ENCODE measurements at regions not wholly inside any gene's neighbourhood (a gene's known extent, or its start where the extent isn't known, plus 50 kb on each side); places are given as distances from the start of the nearest gene placed in this dataset.

DNA sequence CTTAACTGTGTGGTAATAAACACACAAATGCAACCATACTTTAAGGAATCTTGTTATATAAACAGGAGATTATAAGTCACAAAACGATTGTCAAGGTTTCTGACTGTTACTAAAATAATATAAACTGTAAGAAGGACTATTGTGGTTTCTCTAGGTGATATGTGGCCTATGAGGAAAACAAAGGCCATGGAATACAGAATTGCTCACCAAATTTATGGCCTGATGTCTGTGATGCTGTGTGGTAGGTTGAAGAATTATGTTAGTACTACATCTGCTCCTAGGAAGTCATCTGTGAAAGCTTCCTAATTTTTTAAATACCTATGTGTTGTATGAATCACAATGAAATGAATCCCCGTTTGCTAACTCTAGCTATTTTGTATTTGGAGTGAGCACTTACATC, 875.4 kb upstream of the MAP3K7 start:
- Histone ChIP-seq H3K27ac (ENCODE audit: low read depth, low read length) (no peak overlapping the region), H3K27me3 (ENCODE audit: control insufficient read depth in 3 of 3, insufficient read depth in 3 of 3, low read length in 3 of 3) (no peaks in the 10 kb centered on the region), H3K4me1 (ENCODE audit: control insufficient read depth in 3 of 3, insufficient read depth in 3 of 3, low read length in 3 of 3) (no peaks in the 10 kb centered on the region), H3K36me3 (ENCODE audit: control insufficient read depth in 3 of 3, insufficient read depth in 3 of 3, low read length in 3 of 3) (no peaks in the 10 kb centered on the region), H3K4me3 (ENCODE audit: low read length in 3 of 3) (no peak overlapping the region), H3K9me3 (ENCODE audit: control insufficient read depth in 3 of 3, low read length in 3 of 3) (no peaks in the 10 kb centered on the region), H3K9ac (ENCODE audit: low read depth in 1 of 3, low read length in 3 of 3) (no peak overlapping the region)

DNA sequence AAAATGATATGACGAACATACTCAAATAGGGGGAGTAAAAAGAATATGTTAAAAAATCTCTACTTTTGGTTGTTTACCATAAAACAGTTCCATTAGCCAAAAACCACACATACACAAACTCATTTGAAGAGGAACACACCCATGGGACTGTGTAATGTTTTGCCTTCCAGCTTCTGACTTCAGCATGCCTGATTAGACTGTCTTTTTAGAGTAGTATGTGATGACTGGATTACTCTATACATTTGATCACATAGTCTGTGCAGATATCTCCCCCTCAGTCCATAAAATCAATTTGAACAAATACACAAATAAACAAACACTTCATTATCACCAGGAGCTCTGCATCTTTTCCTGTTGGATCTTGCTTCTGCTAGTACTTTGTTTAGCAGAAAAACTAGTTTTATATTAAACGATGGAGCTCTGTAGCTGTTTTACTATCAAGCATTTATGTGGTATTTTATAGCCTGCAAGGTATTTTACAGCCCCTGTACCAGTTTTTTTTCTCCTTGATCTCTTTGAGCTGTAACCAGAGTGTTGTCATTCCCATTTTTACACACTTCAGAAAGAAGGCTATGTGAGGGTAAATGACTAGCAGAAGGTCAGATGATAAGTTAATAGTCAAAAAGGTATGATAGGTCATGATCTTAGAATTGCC, 866.5 kb upstream of the MAP3K7 start:
- H3K9me3 ChIP-seq (ENCODE audit: control insufficient read depth in 3 of 3, low read length in 3 of 3) = no peaks in the 10 kb centered on the region
- H3K27ac ChIP-seq (ENCODE audit: low read depth, low read length) = no peak overlapping the region

DNA sequence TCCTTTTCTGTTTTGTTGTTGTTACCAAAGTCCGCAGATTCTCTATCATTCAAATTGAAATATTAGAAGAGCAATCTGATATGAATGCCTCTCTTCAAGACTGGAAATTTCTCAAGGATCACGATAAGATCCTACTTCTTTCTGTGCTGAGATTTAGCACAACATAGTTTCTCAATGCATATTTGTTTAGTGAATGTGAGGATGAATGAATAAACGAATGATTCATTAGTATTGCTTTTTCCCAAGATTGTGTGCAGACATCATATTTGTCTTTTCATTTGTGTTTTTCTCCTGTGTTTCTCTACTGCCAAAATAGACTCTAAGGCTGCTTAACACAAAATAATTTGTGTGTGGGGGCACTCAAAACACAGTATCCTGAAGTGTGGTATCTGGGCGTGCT, 862.7 kb upstream of the MAP3K7 start:
- H3K27ac ChIP-seq (ENCODE audit: low read depth, low read length) = no peak overlapping the region

More for the DNA sequence above, 866.5 kb upstream of the MAP3K7 start:
- H3K4me1 ChIP-seq (ENCODE audit: control insufficient read depth in 3 of 3, insufficient read depth in 3 of 3, low read length in 3 of 3) = no peaks in the 10 kb centered on the region
- H3K27me3 ChIP-seq (ENCODE audit: control insufficient read depth in 3 of 3, insufficient read depth in 3 of 3, low read length in 3 of 3) = no peaks in the 10 kb centered on the region
- no peak overlapping the region for H3K9ac ChIP-seq (ENCODE audit: low read depth in 1 of 3, low read length in 3 of 3)
- no peak overlapping the region for H3K4me3 ChIP-seq (ENCODE audit: low read length in 3 of 3)
- H3K36me3 ChIP-seq (ENCODE audit: control insufficient read depth in 3 of 3, insufficient read depth in 3 of 3, low read length in 3 of 3) = no peaks in the 10 kb centered on the region

DNA sequence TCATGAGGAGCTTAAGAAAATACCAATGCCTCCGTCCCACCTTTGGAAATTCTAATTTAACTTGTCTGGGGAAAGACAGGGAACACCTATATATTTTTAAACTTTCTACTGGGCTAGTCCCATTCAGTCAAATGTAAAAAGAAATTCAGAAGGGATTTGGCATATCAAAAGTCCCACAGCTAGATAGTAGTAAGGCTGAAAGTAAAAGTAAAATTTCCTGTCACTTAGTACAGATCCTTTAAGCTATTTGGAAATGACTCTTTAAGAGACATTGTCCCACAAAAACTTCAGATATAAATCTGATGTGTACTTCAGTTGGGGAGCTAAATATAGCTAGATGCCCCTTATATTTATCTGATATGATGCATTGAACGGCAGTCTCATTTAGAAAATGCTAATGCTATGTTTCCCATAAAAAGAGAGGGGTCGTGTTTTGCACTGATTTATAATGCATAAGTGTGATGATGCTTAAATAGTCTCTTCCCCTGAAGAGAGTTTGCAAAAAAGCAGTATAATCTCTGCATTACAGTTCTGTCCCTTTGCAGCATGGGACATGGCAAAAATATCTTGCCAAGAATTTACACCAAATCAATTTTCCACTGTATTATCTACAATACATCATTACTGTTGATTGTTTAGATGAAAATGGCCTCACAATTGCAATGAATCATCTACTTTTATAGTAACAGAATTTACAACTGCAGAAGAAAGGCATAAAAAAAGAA, 860.8 kb upstream of the MAP3K7 start:
- Histone ChIP-seq H3K36me3 (ENCODE audit: control insufficient read depth in 3 of 3, insufficient read depth in 3 of 3, low read length in 3 of 3) (no peaks in the 10 kb centered on the region), H3K9me3 (ENCODE audit: control insufficient read depth in 3 of 3, low read length in 3 of 3) (no peaks in the 10 kb centered on the region), H3K9ac (ENCODE audit: low read depth in 1 of 3, low read length in 3 of 3) (no peak overlapping the region), H3K27me3 (ENCODE audit: control insufficient read depth in 3 of 3, insufficient read depth in 3 of 3, low read length in 3 of 3) (no peaks in the 10 kb centered on the region), H3K4me3 (ENCODE audit: low read length in 3 of 3) (no peak overlapping the region), H3K4me1 (ENCODE audit: control insufficient read depth in 3 of 3, insufficient read depth in 3 of 3, low read length in 3 of 3) (no peaks in the 10 kb centered on the region), H3K27ac (ENCODE audit: low read depth, low read length) (no peak overlapping the region)

More for the DNA sequence above, 862.7 kb upstream of the MAP3K7 start:
- no peaks in the 10 kb centered on the region for H3K27me3 ChIP-seq (ENCODE audit: control insufficient read depth in 3 of 3, insufficient read depth in 3 of 3, low read length in 3 of 3)
- no peaks in the 10 kb centered on the region for H3K4me1 ChIP-seq (ENCODE audit: control insufficient read depth in 3 of 3, insufficient read depth in 3 of 3, low read length in 3 of 3)
- no peaks in the 10 kb centered on the region for H3K36me3 ChIP-seq (ENCODE audit: control insufficient read depth in 3 of 3, insufficient read depth in 3 of 3, low read length in 3 of 3)
- no peak overlapping the region for H3K4me3 ChIP-seq (ENCODE audit: low read length in 3 of 3)
- no peak overlapping the region for H3K9ac ChIP-seq (ENCODE audit: low read depth in 1 of 3, low read length in 3 of 3)
- no peaks in the 10 kb centered on the region for H3K9me3 ChIP-seq (ENCODE audit: control insufficient read depth in 3 of 3, low read length in 3 of 3)

DNA sequence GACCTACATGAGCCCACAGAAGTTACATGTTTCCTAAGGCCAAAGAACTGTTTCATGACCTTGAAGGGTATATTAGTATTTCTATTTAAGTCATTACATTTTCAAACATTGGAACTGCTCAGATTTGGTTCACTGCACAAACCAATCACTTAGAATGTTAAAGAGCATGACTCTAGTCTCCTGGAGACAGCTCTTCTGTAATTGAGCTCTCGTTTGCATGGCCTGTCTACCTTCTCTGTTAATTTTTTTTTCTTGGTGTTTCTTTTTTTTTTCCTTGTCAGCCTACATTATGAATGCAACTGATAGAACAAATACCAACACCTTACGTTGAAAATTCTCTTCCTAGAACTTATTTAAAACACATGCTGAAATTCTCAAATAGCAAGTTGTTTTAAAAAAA, 860.2 kb upstream of the MAP3K7 start:
- no peaks in the 10 kb centered on the region for H3K27me3 ChIP-seq (ENCODE audit: control insufficient read depth in 3 of 3, insufficient read depth in 3 of 3, low read length in 3 of 3)
- H3K4me1 ChIP-seq (ENCODE audit: control insufficient read depth in 3 of 3, insufficient read depth in 3 of 3, low read length in 3 of 3) = no peaks in the 10 kb centered on the region
- no peak overlapping the region for H3K27ac ChIP-seq (ENCODE audit: low read depth, low read length)
- no peaks in the 10 kb centered on the region for H3K36me3 ChIP-seq (ENCODE audit: control insufficient read depth in 3 of 3, insufficient read depth in 3 of 3, low read length in 3 of 3)
- H3K4me3 ChIP-seq (ENCODE audit: low read length in 3 of 3) = no peak overlapping the region
- no peaks in the 10 kb centered on the region for H3K9me3 ChIP-seq (ENCODE audit: control insufficient read depth in 3 of 3, low read length in 3 of 3)
- H3K9ac ChIP-seq (ENCODE audit: low read depth in 1 of 3, low read length in 3 of 3) = no peak overlapping the region

DNA sequence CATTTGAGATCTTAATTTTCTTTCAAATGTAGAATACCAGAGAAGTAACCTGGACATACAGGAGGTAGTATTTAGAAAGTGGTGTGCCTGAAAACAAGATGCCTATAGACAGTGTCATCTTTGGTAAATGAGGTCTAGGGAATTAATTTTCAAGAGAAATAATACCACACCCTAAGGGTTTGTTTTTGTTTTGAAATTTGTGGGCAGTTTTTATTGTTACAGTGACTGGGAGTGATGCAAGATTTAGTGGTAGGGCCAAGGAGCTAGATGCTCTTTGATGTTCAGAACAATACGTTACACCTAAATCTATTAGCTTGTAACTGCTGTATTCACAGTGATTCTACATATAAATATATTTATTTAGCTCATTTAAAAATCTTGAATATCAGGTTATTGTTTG, 856.5 kb upstream of the MAP3K7 start:
- H3K4me3 ChIP-seq (ENCODE audit: low read length in 3 of 3) = no peak overlapping the region
- H3K27me3 ChIP-seq (ENCODE audit: control insufficient read depth in 3 of 3, insufficient read depth in 3 of 3, low read length in 3 of 3) = no peaks in the 10 kb centered on the region
- H3K36me3 ChIP-seq (ENCODE audit: control insufficient read depth in 3 of 3, insufficient read depth in 3 of 3, low read length in 3 of 3) = no peaks in the 10 kb centered on the region
- no peaks in the 10 kb centered on the region for H3K9me3 ChIP-seq (ENCODE audit: control insufficient read depth in 3 of 3, low read length in 3 of 3)
- H3K27ac ChIP-seq (ENCODE audit: low read depth, low read length) = no peak overlapping the region
- H3K4me1 ChIP-seq (ENCODE audit: control insufficient read depth in 3 of 3, insufficient read depth in 3 of 3, low read length in 3 of 3) = no peaks in the 10 kb centered on the region
- no peak overlapping the region for H3K9ac ChIP-seq (ENCODE audit: low read depth in 1 of 3, low read length in 3 of 3)

DNA sequence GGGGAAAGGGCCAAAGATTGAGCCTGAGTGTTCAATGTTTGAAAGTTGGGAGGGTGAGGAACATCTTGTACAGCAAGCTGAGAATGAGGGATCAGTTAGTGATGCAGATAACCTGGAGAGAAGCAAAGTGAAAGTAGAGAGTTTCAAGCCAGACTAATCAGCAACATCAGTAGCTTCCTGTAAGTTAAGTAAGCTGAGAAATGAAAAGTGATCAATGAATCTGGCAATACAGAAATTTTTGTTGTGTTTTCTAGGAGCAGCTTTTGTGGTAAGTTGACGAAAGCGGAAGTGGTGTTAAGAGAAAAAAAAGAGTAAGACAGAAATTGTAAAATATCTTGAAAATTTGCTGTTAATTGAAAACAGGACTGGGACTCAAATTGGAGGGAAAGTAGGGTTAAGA, 855.5 kb upstream of the MAP3K7 start:
- Histone ChIP-seq H3K36me3 (ENCODE audit: control insufficient read depth in 3 of 3, insufficient read depth in 3 of 3, low read length in 3 of 3) (no peaks in the 10 kb centered on the region), H3K27me3 (ENCODE audit: control insufficient read depth in 3 of 3, insufficient read depth in 3 of 3, low read length in 3 of 3) (no peaks in the 10 kb centered on the region), H3K9me3 (ENCODE audit: control insufficient read depth in 3 of 3, low read length in 3 of 3) (no peaks in the 10 kb centered on the region), H3K27ac (ENCODE audit: low read depth, low read length) (no peak overlapping the region), H3K4me3 (ENCODE audit: low read length in 3 of 3) (no peak overlapping the region), H3K4me1 (ENCODE audit: control insufficient read depth in 3 of 3, insufficient read depth in 3 of 3, low read length in 3 of 3) (no peaks in the 10 kb centered on the region), H3K9ac (ENCODE audit: low read depth in 1 of 3, low read length in 3 of 3) (no peak overlapping the region)

DNA sequence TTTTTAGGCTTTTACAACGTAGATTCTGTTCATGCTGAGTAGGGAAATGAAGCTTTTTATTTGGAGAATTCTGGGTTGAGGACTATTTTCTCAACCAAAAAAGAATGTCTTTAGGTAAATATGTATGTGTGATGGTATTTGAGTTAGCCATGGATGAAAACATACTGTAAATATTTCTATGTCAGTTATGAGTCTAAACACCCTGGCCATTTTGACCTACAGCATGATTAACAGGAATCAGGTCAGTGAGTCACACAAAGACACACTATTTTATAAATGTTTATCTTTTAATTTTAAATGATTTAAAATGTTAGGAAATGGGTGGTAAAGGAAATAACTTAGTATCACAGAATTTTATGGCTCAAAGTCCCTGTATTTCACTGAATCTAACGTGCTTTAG, 851.7 kb upstream of the MAP3K7 start:
- H3K4me3 ChIP-seq (ENCODE audit: low read length in 3 of 3) = no peak overlapping the region
- H3K27me3 ChIP-seq (ENCODE audit: control insufficient read depth in 3 of 3, insufficient read depth in 3 of 3, low read length in 3 of 3) = no peaks in the 10 kb centered on the region
- no peaks in the 10 kb centered on the region for H3K9me3 ChIP-seq (ENCODE audit: control insufficient read depth in 3 of 3, low read length in 3 of 3)
- H3K9ac ChIP-seq (ENCODE audit: low read depth in 1 of 3, low read length in 3 of 3) = no peak overlapping the region
- no peaks in the 10 kb centered on the region for H3K4me1 ChIP-seq (ENCODE audit: control insufficient read depth in 3 of 3, insufficient read depth in 3 of 3, low read length in 3 of 3)
- H3K27ac ChIP-seq (ENCODE audit: low read depth, low read length) = no peak overlapping the region
- H3K36me3 ChIP-seq (ENCODE audit: control insufficient read depth in 3 of 3, insufficient read depth in 3 of 3, low read length in 3 of 3) = no peaks in the 10 kb centered on the region

DNA sequence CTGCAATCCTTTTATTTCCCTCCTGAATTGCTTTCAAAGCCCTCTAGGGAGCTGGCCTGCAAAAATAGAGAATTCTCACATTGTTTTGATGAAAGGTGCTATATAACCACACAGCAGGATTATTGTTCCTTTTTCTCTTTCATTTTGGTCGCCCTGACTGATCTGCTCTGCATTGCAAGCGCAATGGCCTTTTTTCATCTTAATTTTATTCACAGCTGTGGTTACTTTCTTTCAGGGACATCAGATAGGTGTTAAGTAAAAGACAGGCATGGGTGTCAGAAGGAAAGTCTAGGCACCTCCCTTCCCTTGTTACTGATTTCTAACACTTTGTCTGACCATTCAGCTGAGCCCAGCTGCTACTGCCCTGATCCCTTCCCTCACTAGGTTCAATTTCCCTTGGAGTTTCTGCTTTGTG, 850.5 kb upstream of the MAP3K7 start:
- Histone ChIP-seq H3K27ac (ENCODE audit: low read depth, low read length) (no peak overlapping the region), H3K4me3 (ENCODE audit: low read length in 3 of 3) (no peak overlapping the region), H3K36me3 (ENCODE audit: control insufficient read depth in 3 of 3, insufficient read depth in 3 of 3, low read length in 3 of 3) (no peaks in the 10 kb centered on the region), H3K4me1 (ENCODE audit: control insufficient read depth in 3 of 3, insufficient read depth in 3 of 3, low read length in 3 of 3) (no peaks in the 10 kb centered on the region), H3K9me3 (ENCODE audit: control insufficient read depth in 3 of 3, low read length in 3 of 3) (no peaks in the 10 kb centered on the region), H3K27me3 (ENCODE audit: control insufficient read depth in 3 of 3, insufficient read depth in 3 of 3, low read length in 3 of 3) (no peaks in the 10 kb centered on the region), H3K9ac (ENCODE audit: low read depth in 1 of 3, low read length in 3 of 3) (no peak overlapping the region)

DNA sequence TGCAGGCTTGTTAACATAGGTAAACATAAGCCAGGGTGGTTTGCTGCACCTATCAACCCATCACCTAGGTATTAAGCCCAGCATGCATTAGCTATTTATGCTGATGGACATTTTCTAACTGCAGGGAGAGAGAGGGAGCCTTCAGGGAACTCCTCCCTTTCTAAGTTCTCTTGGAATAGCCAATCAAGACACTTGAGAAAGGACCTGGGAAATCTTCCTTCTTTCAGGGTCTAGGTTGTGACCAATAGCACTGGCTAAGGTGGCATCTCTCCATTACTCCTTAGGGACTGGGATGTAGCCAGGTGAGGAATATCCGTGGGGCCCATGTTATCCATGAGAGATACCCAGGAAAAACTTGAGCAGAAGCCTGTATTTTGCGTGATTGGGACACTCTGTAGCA, 849.6 kb upstream of the MAP3K7 start:
- H3K36me3 ChIP-seq (ENCODE audit: control insufficient read depth in 3 of 3, insufficient read depth in 3 of 3, low read length in 3 of 3) = no peaks in the 10 kb centered on the region
- H3K27ac ChIP-seq (ENCODE audit: low read depth, low read length) = no peak overlapping the region
- no peaks in the 10 kb centered on the region for H3K4me1 ChIP-seq (ENCODE audit: control insufficient read depth in 3 of 3, insufficient read depth in 3 of 3, low read length in 3 of 3)
- H3K9ac ChIP-seq (ENCODE audit: low read depth in 1 of 3, low read length in 3 of 3) = no peak overlapping the region
- no peaks in the 10 kb centered on the region for H3K9me3 ChIP-seq (ENCODE audit: control insufficient read depth in 3 of 3, low read length in 3 of 3)
- no peaks in the 10 kb centered on the region for H3K27me3 ChIP-seq (ENCODE audit: control insufficient read depth in 3 of 3, insufficient read depth in 3 of 3, low read length in 3 of 3)
- no peak overlapping the region for H3K4me3 ChIP-seq (ENCODE audit: low read length in 3 of 3)

All from skeletal muscle tissue (tissue), 3 donors.